ENCODE measurements at regions not wholly inside any gene's neighbourhood (a gene's known extent, or its start where the extent isn't known, plus 50 kb on each side); places are given as distances from the start of the nearest gene placed in this dataset.

GRCh38 chr5:21094619-21095018 is 1106.6 kb upstream of the CDH18 start:
- no peak for TF ChIP-seq NFIC (IDR thresholded peaks at IDR 0.05)
- TF ChIP-seq TCF12 (IDR thresholded peaks at IDR 0.05; ENCODE audit: low read depth) = no peak
- no peak for TF ChIP-seq ZBTB7A (IDR thresholded peaks at IDR 0.05; ENCODE audit: low read depth)
- no peak for TF ChIP-seq RAD21 (IDR thresholded peaks at IDR 0.05; ENCODE audit: low read depth)
- no peak for TF ChIP-seq EGR1 (IDR thresholded peaks at IDR 0.05)
- TF ChIP-seq TEAD4 (IDR thresholded peaks at IDR 0.05) = no peak
- no peak for TF ChIP-seq FOXM1 (IDR thresholded peaks at IDR 0.05; ENCODE audit: borderline replicate concordance, low read depth)
- TF ChIP-seq CEBPB (IDR thresholded peaks at IDR 0.05) = no peak
- TF ChIP-seq, protein P1, sequence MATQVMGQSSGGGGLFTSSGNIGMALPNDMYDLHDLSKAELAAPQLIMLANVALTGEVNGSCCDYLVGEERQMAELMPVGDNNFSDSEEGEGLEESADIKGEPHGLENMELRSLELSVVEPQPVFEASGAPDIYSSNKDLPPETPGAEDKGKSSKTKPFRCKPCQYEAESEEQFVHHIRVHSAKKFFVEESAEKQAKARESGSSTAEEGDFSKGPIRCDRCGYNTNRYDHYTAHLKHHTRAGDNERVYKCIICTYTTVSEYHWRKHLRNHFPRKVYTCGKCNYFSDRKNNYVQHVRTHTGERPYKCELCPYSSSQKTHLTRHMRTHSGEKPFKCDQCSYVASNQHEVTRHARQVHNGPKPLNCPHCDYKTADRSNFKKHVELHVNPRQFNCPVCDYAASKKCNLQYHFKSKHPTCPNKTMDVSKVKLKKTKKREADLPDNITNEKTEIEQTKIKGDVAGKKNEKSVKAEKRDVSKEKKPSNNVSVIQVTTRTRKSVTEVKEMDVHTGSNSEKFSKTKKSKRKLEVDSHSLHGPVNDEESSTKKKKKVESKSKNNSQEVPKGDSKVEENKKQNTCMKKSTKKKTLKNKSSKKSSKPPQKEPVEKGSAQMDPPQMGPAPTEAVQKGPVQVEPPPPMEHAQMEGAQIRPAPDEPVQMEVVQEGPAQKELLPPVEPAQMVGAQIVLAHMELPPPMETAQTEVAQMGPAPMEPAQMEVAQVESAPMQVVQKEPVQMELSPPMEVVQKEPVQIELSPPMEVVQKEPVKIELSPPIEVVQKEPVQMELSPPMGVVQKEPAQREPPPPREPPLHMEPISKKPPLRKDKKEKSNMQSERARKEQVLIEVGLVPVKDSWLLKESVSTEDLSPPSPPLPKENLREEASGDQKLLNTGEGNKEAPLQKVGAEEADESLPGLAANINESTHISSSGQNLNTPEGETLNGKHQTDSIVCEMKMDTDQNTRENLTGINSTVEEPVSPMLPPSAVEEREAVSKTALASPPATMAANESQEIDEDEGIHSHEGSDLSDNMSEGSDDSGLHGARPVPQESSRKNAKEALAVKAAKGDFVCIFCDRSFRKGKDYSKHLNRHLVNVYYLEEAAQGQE (IDR thresholded peaks at IDR 0.05; ENCODE audit: low read depth) = no peak
- TF ChIP-seq EP300 (IDR thresholded peaks at IDR 0.05; ENCODE audit: borderline replicate concordance) = no peak
- no peak for TF ChIP-seq TAF1 (IDR thresholded peaks at IDR 0.05; ENCODE audit: low read depth)
- TF ChIP-seq MAX (IDR thresholded peaks at IDR 0.05) = no peak
- TF ChIP-seq, protein P2, sequence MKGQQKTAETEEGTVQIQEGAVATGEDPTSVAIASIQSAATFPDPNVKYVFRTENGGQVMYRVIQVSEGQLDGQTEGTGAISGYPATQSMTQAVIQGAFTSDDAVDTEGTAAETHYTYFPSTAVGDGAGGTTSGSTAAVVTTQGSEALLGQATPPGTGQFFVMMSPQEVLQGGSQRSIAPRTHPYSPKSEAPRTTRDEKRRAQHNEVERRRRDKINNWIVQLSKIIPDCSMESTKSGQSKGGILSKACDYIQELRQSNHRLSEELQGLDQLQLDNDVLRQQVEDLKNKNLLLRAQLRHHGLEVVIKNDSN (IDR thresholded peaks at IDR 0.05) = no peak

DNA sequence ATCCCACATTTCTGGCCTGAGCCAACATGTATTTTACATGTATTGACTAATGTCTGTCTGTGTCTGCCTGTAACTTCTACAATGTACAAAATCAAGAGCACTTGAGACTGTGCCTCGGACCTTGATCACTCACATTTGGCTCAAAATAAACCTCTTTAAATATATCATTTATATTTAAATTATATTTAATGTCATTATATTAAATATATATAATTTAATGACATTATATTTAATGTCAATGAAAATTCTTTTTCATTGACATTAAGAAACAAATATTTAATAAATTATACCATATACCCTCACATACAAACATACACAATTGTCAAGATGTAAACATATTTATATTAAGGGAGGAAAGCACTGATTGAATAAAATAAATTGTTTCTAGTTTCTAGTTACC is 1099.8 kb upstream of the CDH18 start:
- no peak for TF ChIP-seq NFIC (IDR thresholded peaks at IDR 0.05)
- TF ChIP-seq, protein P2 (IDR thresholded peaks at IDR 0.05) = no peak
- no peak for TF ChIP-seq YY1 (IDR thresholded peaks at IDR 0.05; ENCODE audit: low read depth)
- no peak for TF ChIP-seq RAD21 (IDR thresholded peaks at IDR 0.05; ENCODE audit: low read depth)
- TF ChIP-seq TEAD4 (IDR thresholded peaks at IDR 0.05) = no peak
- no peak for TF ChIP-seq FOXM1 (IDR thresholded peaks at IDR 0.05; ENCODE audit: borderline replicate concordance, low read depth)
- no peak for TF ChIP-seq ZBTB7A (IDR thresholded peaks at IDR 0.05; ENCODE audit: low read depth)
- TF ChIP-seq EP300 (IDR thresholded peaks at IDR 0.05; ENCODE audit: borderline replicate concordance) = no peak

DNA sequence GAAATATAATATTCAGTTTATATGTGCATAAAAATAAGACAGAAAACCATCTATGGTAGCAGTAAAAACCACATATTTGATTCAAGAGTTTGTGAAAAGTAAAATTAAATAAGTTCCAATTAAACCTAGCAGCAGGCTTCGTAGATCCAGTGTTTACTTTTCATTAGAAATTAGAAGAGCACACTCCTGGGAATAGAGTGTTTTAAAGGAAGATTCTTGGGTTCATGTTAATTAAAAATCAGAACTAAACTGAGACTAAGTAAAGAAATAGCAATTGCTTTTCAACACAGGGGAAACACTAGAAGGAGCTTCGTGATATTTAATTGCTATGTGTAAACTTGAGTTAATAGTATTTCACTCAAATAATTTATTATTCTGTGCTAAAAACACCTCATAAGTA is 1097.8 kb upstream of the CDH18 start:
- no peak for TF ChIP-seq FOXM1 (IDR thresholded peaks at IDR 0.05; ENCODE audit: borderline replicate concordance, low read depth)
- no peak for TF ChIP-seq NFIC (IDR thresholded peaks at IDR 0.05)
- no peak for TF ChIP-seq CEBPB (IDR thresholded peaks at IDR 0.05)
- TF ChIP-seq RAD21 (IDR thresholded peaks at IDR 0.05; ENCODE audit: low read depth) = no peak
- TF ChIP-seq ZBTB7A (IDR thresholded peaks at IDR 0.05; ENCODE audit: low read depth) = no peak
- no peak for TF ChIP-seq MAX (IDR thresholded peaks at IDR 0.05)
- TF ChIP-seq TEAD4 (IDR thresholded peaks at IDR 0.05) = no peak
- TF ChIP-seq EP300 (IDR thresholded peaks at IDR 0.05; ENCODE audit: borderline replicate concordance) = no peak
- TF ChIP-seq, protein P1 (IDR thresholded peaks at IDR 0.05; ENCODE audit: low read depth) = no peak
- no peak for TF ChIP-seq TAF1 (IDR thresholded peaks at IDR 0.05; ENCODE audit: low read depth)
- TF ChIP-seq TCF12 (IDR thresholded peaks at IDR 0.05; ENCODE audit: low read depth) = no peak
- TF ChIP-seq CREB1 (IDR thresholded peaks at IDR 0.05; ENCODE audit: low read depth) = no peak
- no peak for TF ChIP-seq EGR1 (IDR thresholded peaks at IDR 0.05)
- TF ChIP-seq YY1 (IDR thresholded peaks at IDR 0.05; ENCODE audit: low read depth) = no peak
- TF ChIP-seq, protein P2 (IDR thresholded peaks at IDR 0.05) = no peak

GRCh38 chr5:21071986-21072385 is 1084.0 kb upstream of the CDH18 start:
- TF ChIP-seq EGR1 (IDR thresholded peaks at IDR 0.05) (no peak), ZBTB7A (IDR thresholded peaks at IDR 0.05; ENCODE audit: low read depth) (no peak), TAF1 (IDR thresholded peaks at IDR 0.05; ENCODE audit: low read depth) (no peak), YY1 (IDR thresholded peaks at IDR 0.05; ENCODE audit: low read depth) (no peak), NFIC (IDR thresholded peaks at IDR 0.05) (no peak), CEBPB (IDR thresholded peaks at IDR 0.05) (no peak), RAD21 (IDR thresholded peaks at IDR 0.05; ENCODE audit: low read depth) (no peak), TEAD4 (IDR thresholded peaks at IDR 0.05) (no peak), FOXM1 (IDR thresholded peaks at IDR 0.05; ENCODE audit: borderline replicate concordance, low read depth) (no peak), EP300 (IDR thresholded peaks at IDR 0.05; ENCODE audit: borderline replicate concordance) (no peak), TCF12 (IDR thresholded peaks at IDR 0.05; ENCODE audit: low read depth) (no peak), MAX (IDR thresholded peaks at IDR 0.05) (no peak), CREB1 (IDR thresholded peaks at IDR 0.05; ENCODE audit: low read depth) (no peak)
- TF ChIP-seq, protein P2 (IDR thresholded peaks at IDR 0.05) = no peak
- TF ChIP-seq, protein P1 (IDR thresholded peaks at IDR 0.05; ENCODE audit: low read depth) = no peak

All from Ishikawa (cell line).